Endometrium (tissue), 2 donors: ENCODE measurements at regions not wholly inside any gene's neighbourhood (a gene's known extent, or its start where the extent isn't known, plus 50 kb on each side); places are given as distances from the start of the nearest gene placed in this dataset.

Source experiments
- FAIRE-seq: peaks from 2 replicates; lab custom pipeline; 2012; peaks lifted over from hg19 to GRCh38; lab: Jason Lieb, UNC
- donor health status: control.
- donor health status: control.

GRCh38 chrX:39834600-39834999 is 263.2 kb downstream of the BCOR start:
- FAIRE-seq, result no peak

- FAIRE-seq, result no peak
Observed at GRCh38 chrX:39835241-39835640, 262.5 kb downstream of the BCOR start.

GRCh38 chrX:39835776-39836175 is 262.0 kb downstream of the BCOR start:
- no peak for FAIRE-seq

GRCh38 chrX:39836802-39837420 is 260.8 kb downstream of the BCOR start:
- no peak for FAIRE-seq

GRCh38 chrX:39837688-39838087 is 260.1 kb downstream of the BCOR start:
- no peak for FAIRE-seq

GRCh38 chrX:39839371-39839770 is 258.4 kb downstream of the BCOR start:
- no peak for FAIRE-seq

GRCh38 chrX:39840133-39840532 is 257.6 kb downstream of the BCOR start:
- FAIRE-seq, result no peak

GRCh38 chrX:39840581-39841093 is 257.1 kb downstream of the BCOR start:
- no peak for FAIRE-seq

GRCh38 chrX:39841604-39842003 is 256.2 kb downstream of the BCOR start:
- FAIRE-seq, result no peak

- no peak for FAIRE-seq
Observed at GRCh38 chrX:39842281-39842973, 255.3 kb downstream of the BCOR start.

GRCh38 chrX:39843318-39843717 is 254.4 kb downstream of the BCOR start:
- no peak for FAIRE-seq

GRCh38 chrX:39845233-39845632 is 252.5 kb downstream of the BCOR start:
- no peak for FAIRE-seq

GRCh38 chrX:39846460-39846859 is 251.3 kb downstream of the BCOR start:
- no peak for FAIRE-seq

GRCh38 chrX:39848243-39848642 is 249.5 kb downstream of the BCOR start:
- no peak for FAIRE-seq

- no peak for FAIRE-seq
Observed at GRCh38 chrX:39848900-39849299, 248.9 kb downstream of the BCOR start.

- no peak for FAIRE-seq
Observed at GRCh38 chrX:39850209-39850608, 247.5 kb downstream of the BCOR start.

GRCh38 chrX:39850630-39851152 is 247.1 kb downstream of the BCOR start:
- FAIRE-seq, result no peak

GRCh38 chrX:39851745-39852455 is 245.9 kb downstream of the BCOR start:
- no peak for FAIRE-seq

GRCh38 chrX:39852491-39852890 is 245.3 kb downstream of the BCOR start:
- no peak for FAIRE-seq

- no peak for FAIRE-seq
Observed at GRCh38 chrX:39853417-39854030, 244.2 kb downstream of the BCOR start.

- no peak for FAIRE-seq
Observed at GRCh38 chrX:39854772-39855747, 242.7 kb downstream of the BCOR start.
